GM19452 (cell line): ENCODE measurements at regions not wholly inside any gene's neighbourhood (a gene's known extent, or its start where the extent isn't known, plus 50 kb on each side); places are given as distances from the start of the nearest gene placed in this dataset.

ENCODE experiments used
- ATAC-seq: cut with Tn5 transposase; IDR thresholded peaks from one replicate; pipeline ENCODE4 v1.9.1; 2021; ENCODE audit not compliant: unreplicated experiment

DNA sequence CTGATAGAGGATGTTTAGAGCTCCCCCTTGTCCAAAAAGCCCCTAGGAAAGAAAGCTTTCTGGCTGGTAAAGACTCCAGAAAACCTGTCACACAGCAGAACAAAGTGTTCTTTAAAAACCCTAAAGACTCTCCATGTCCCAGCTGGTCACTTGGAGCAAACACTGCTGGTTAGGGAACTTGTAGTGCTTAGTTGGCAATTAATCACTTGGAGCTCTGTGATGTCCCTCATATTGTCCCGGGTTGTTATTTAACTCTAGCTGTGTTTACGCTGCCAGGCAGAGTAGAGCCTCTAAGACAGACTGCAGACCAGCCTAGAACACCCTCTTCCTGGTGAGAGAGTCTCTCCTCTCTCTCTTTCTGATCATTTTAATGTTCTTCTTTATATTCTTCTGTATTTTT lies 267.3 kb downstream of the BCOR start:
- no peak for ATAC-seq

DNA sequence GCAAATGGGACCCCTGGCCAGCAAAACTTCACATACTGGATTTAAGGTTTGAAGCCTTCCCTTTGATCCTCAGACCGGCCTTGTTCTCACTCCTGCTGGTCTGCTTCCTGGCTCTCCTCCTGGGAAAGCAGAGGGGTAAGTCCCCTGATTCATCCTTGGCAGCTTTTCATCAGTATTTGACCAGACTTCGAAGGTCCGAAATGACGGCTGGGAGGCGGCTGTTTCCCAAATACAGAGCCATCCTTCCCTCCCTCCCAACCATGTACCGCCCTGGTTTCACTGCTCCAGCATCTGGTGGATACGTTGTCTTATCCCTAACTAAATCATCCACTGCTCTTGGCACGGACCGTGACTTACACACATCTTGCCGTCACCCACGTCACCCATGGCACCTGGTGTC lies 265.5 kb downstream of the BCOR start:
- no peak for ATAC-seq

DNA sequence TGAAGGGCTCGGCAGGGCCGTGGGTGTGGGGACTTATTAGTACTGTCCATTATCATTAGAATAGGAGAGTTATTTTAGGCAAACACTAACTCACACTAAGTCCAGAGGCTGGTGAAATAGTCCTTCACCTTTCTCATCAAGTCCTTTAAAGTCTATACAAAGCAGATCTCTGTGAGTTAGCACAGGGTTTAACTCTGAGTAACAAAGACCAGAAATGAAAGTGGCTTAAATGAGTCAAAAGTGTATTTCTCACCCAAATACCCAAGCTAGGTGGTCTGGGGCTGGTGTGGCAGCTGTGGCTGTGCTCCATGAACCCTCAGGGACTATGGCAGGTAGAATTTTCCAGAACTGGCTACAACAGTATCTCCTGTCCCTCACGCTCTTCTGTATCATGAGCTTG lies 263.2 kb downstream of the BCOR start:
- no peak for ATAC-seq

DNA sequence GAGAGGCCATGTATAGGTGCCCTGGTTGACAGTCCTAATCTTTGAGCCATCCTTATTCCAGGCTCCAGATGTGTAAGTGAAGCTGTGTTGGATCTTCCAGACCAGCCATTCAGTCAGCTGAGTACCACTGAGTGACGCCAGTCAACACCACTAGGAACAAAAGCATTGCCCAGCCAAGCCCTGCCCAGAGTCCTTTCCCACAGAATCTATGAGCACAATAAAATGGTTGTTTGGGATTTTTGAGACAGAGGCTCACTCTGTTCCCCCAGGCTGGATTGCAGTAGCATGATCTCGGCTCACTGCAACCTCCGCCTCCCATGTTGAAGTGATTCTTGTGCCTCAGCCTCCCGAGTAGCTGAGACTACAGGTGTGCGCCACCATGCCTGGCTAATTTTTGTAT lies 262.5 kb downstream of the BCOR start:
- ATAC-seq, result no peak

DNA sequence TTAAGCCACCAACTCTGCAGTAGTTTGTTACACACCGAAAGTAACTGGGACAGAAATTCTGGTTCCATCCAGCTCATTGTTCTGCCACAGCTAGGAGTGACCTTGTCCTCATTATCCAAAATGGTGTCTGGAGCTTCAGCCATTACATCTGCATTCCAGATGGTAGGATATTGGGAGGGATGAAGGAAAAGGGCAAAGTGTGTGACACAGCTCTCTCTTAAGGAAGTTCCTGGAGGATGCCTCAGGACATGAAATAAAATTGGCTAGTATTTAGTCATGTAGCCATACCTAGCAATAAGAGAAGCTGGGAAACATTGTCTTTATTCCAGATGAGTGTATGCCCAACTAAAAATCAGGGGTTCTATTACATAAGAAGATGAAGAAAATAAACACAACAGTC lies 262.0 kb downstream of the BCOR start:
- ATAC-seq, result no peak

DNA sequence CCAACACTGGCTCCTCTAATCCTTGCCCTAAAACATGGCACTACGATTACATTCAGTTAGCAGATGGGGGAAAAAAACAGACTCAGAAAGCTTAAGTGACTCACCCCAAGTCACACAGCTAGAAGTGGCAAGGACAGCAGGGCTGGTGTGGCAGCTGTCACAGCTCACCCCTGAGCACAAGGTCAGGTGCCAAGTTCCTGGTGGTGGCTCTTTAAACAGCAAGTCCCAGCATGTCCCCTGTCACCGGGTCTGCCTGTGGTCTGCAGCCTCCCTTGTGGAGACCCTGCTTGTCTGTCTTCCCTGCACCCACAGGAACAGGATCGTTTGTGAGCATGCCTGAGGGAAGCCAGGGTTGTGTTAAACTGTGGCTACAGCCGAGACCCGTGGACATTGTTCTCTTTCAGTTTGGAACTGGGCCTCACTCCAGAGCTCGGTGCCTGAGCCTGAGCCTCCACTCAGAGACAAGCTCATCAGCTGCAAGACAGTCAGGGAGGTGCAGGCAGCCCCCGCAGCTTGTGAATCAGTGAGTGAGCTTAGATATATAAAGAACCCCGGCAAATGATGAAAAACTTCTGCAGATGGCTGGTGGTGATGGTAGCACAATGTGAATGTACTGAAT lies 260.8 kb downstream of the BCOR start:
- ATAC-seq, result no peak

DNA sequence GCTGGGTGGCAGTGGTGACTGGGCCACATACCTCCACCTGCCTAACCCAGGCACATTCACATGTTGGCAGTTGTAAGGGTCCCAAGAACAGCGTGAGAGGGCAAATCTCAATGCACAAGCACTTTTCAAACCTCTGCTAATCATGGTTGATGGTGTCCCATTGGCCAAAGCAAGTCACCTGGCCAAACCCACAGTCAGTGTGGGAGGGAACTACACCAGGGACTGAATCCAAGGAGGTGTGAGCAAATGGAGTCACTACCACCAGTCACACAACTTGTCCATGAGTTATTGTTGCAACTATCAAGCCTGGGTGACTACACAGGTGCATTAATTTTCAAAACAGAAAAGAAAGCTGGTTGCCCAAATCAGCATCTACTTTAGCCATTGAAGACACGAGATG lies 260.1 kb downstream of the BCOR start:
- ATAC-seq, result no peak

DNA sequence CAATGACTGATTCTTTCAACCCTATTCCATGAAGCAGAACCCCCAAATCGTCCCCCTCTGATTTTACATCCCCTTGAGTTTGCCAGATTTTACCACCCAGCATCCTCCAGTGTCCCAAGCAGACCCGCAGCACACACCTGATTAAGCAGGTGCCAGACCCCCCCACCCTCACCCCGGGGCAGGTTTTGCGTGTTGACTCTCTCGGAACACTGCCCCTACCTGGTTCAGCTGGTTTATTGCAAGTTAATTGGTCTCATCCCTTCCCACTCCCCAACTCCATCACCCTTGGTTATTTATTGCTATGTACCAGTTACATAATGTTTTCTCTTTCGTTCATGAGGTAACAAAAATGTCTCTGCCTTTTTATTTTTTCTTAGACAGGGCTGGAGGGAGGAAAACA lies 258.4 kb downstream of the BCOR start:
- no peak for ATAC-seq

DNA sequence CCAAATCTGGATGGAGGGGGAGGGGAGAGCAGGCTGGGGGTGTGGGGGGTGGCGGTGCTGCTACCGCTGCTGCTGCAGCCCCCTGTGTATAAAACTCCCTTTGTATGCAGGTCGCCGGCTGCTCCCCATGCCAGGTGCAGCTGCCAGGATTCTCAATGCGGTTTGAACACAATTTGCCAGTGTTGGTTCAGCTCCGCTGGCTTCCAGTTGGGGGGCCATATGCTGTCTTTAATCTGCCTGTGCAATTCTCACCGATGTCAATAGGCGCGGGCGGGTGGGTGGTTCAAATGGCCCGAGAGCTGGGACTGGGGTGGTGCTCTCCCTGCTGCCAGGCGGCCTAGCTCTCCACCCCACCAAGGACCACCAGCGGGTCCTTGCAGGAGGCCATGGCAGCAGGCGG lies 257.6 kb downstream of the BCOR start:
- no peak for ATAC-seq

DNA sequence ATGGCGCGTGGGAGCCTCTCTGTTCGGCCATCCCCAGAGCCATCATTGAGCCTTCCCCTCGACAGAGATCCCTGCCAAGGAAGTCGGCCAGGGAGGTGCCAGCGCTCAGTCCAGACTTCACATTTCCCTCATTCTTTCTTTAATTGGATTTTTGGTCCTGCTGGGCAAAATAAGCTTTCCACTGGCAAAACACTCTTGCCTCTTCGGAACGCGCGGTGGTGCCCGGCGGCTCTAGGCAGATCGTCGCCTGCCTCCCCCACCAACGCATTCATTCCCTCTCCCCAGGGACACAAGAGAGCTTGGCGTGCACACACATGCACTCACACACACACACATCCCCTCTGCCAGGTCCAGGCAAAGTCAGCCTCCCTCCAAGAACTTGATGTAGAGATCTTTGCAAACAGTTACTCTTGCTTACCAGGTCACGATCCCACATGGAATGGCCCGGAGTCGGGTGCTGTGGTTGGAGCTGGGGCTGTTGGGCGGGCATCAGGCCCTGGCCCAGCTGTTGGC lies 257.1 kb downstream of the BCOR start:
- ATAC-seq, result no peak

DNA sequence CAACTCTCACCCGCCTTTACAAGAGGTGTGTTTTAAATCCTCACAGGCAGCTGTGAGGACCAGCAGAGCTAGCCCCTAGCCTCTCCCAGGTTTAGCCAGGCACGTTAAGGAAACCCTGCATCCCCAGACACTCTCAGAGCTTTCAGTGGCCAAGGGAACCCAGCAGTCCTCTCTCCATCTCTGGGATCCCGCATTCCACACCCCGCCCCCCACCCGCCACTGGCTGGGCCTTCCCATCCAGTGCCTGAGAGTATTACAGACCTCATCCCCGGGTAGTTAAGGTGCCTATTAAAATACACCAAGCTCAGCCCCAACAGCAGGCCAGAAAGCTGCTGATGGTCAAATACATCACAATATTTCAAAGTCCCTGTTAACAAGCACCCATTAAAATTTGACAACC lies 256.2 kb downstream of the BCOR start:
- no peak for ATAC-seq

DNA sequence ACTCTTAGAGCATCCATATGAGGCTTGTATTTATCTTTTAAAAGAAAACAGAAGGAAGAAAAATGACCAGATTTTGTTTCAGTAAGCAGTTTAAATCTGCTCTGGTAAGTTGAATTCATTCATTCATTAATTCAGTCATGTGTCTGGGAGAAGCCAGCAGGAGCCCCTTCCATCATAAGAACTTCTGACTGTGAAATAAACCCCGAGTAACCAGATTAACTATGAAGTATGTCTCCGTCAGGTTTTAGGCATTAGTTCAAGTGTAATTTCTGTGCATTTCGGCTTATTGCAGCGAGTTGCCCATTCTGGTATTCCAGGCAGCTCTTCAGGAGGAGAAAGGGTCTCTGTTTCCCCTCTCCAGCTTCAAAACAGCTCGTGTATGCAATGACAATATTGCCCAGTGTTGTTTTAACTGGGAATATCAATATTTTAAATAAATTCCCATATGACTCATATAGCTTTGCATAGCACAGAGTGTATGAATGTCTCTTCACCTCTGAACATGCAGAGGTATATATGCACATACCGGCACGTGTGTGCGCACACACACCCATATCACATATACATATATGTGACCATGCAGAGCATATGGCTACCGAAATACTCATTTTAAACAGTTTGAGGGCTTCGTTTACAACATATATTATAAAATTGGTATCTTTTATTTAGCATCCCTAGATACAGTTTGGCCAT lies 255.3 kb downstream of the BCOR start:
- no peak for ATAC-seq

DNA sequence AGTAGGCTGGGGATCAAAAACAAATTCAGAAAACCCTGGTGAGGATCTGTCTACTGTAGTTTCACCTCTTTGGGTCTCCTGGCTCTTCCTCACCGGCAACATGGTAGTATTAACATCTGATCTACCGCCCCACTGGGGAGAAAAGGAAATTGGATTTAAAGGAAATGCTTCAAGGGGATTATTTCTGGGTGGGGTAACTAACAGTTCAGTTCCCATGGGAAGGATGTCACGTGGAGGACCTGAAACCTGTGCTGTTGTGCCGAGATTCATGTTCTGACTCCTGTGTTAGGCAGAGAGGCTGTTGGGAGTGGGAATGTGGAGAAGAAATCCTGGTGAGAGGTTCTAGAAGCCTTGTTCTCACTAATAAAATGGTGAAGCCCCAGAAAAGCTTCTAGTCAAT lies 254.4 kb downstream of the BCOR start:
- no peak for ATAC-seq

DNA sequence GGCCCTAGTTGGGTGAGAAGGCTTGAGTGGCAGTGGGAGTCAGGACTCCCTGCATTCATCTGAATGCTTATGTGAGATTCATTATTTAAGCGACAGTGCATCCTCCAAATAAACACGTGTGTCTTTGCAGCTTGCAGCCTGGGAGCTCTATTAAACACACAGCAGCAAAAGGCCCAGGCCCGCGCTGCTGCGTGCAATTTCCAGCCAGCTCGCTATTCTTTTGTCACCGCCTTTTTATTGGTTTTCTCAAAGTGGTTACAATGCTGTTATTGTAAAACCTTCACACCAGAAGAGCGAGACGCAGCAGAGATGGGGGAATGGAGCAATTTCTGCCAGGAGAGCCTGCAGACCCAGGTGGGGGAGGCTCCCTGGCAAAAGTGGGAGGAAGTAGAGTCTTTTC lies 252.5 kb downstream of the BCOR start:
- ATAC-seq, result no peak

DNA sequence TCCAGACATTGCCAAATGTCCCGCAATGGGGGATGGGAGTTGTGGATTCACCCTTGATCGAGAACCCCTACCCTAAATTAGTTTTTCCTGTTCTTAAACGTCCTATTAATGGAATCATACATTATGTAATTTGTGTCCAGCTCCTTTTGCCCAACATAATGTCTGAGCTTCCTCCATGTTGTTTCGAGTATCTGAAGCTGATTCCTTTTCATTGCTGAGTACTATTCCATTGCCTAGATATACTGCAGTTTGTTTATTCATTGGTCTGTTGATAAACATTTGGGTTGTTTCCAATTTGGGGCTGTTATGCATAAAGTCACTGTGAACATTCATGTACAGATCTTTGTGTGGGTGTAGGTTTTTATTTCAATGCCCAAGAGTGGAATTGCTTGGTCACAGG lies 251.3 kb downstream of the BCOR start:
- ATAC-seq, result no peak

DNA sequence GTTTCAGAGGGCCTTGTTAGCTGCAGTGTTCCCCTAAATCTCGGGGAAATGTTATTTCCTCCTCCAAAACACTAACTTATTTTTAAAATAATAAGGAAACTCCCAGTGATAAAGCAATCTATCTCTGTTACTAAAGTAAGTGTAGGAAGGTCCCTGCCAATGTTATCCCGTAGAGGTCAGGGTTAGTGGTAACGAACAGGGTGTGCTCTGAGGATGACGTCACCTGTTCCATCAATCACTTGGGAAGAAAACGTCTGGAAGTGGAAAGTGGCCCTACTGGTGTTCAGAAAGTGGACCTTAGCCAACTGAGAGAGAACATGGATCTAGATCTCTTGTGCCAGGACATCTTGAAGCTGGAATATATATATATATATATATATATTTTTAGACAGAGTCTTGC lies 249.5 kb downstream of the BCOR start:
- no peak for ATAC-seq

DNA sequence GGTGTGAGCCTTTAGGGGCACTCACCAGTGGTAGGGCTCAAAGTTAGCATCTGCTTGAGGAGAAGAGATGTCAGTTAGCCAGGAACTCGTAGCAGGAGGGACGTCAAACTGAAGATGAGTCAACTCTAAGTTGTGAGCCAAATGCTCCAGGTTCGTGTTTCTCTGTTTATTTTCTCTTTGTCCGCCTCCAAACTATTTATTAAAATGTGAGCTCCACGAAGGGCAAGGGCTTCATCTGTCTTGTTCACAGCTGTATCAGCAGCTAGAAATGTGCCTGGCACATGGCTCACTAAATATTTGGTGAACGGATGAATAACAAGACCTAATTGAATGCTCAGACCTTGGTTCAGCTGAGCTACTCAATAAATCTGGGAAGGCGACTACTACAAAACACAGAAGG lies 248.9 kb downstream of the BCOR start:
- ATAC-seq, result no peak

DNA sequence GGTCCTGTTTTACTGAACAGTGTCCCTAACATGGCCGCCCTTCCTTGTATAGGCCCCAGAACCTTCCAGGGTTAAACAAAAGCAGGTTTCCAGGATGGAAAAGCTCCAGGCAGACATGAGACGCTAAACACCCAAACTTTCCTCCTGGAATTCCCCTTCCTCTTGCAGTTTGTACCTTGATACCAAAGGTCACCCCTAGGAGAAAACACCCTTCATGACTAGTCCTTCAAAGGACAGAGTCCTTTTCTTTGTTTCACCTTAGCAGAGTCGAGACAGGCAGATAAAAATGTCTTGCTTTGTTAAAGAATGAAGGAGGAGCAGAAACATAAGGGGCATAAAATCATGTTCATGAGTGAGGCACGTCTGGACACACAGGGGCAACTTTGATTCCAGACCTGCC lies 247.5 kb downstream of the BCOR start:
- ATAC-seq, result no peak

DNA sequence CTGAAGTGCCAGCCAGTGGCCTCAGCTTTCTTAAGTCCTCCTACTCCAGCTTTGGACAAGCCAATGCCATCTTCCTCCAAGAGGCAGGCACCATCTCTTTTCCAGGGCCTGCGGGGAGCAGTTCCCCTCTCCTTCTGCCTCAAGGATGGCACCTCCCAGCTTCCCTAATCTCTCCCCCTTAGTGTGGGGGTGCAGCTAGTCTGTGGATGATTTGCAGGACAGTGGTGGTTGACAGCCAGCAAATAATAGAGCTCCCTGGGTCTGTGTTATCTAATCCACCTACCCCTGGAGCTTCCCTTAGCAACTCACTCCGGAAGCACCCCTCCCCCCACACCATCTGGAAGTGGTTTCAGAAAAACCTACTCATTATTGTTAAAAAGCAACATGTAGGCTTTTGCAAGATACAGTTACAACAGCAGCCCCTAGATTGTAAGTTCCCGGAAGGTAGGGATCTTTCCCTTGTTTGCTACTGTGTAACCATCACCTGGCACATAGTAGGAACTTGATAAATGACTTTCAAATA lies 247.1 kb downstream of the BCOR start:
- ATAC-seq, result no peak

DNA sequence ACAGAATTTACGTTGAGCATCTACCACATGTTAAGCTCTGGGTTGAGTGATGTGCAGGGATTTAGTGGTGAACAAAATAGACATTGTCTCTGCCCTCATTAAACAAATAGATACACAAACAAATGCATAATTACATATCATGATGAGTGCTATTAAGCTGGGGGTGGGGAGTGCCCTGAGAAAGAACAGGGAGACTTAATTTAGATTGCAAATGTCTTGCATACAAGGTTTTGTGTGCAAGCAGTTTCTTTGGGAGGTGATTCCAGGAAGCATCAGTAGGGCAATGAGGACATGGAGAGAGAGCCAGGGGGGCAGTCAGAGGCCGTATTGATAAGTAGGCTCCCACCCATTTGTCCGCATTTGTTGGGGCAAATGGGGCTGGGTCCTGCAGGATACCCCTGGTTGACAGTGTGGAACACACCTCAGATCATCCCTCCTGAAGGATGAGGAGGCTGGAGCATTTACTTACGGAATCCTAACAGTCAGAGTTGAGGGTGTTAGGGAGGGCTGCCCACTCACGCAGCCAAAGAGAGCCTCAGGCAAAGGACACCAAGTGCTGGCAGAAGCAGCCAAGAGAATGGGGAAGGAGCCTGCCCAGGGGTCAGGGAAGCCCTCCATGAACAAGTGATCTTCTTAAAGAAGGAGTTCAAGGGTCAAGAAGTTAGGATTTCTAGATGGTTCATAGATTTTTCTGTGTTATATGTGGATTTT lies 245.9 kb downstream of the BCOR start:
- no peak for ATAC-seq

DNA sequence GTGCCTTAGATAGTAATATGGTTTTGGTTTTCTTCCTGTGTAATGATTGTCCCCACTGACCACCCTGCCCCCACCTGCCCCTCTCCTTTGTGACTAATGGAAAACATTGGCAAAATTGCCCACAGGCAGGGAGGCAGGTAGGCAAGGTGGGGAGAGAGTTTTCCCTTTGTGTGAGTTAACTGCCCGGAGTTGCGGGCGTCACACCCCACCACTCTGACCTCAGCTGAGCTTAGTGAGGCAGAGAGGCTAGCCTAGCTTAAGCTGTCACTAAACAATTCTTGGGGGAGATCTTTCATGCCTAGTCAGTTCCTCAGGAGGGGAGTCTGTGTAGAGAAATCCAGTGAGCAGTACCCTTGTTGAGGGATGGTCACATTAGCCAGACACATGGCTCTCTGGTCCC lies 245.3 kb downstream of the BCOR start:
- no peak for ATAC-seq

DNA sequence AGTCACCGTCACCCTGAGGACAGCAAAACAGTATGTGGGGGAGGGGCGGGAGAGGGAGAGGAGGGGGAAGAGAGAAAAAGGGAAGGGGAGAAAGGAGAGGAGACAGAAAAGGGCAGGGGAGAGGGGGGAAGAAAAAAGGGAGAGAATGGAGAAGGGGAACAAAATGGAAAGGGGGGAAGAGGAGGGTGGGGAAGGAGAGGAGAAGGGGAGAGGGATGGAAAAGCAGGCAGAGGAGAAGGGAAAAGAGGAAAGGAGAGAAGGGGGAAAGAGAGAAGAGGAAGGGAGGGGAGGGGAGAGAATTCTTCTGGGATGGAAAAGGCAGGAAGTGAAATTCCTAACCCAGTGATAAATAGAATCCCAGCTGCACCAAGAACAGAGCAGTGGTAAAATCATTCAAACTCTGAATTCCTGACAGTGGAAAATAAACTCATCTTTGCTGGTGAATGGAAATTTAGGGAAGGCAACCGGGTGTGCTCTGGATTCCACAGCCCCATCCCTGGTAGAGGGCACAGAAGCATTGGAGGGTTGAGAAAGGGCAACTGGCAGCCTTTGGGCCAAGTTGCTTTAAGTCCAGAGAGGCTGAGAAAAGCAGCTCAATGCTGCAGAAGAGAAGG lies 244.2 kb downstream of the BCOR start:
- no peak for ATAC-seq
